GM12878 (cell line): ENCODE measurements at regions not wholly inside any gene's neighbourhood (a gene's known extent, or its start where the extent isn't known, plus 50 kb on each side); places are given as distances from the start of the nearest gene placed in this dataset.

ENCODE experiments used
- ATAC-seq: fragments of 200-7000 bp; cut with Tn5 transposase; 3 replicates; pipeline ENCODE4 v1.9.1; 2020; ENCODE audit warnings: mild to moderate bottlenecking, moderate library complexity
- BruUV-seq: library from RNA; stranded (reverse); fragments of 400-500 nt; replicated peaks from 2 replicates; lab custom pipeline; 2021; lab: Mats Ljungman, UMichigan
- CTCF ChIA-PET: fragments of 300-600 bp; sonication (Branson Sonifier 250); formaldehyde crosslinking; extraction: SDS; loops from one replicate; lab custom pipeline; 2021; ENCODE audit warnings: inconsistent platforms; lab: Yijun Ruan, JAX
- POLR2A ChIA-PET: fragments of 350-600 bp; formaldehyde crosslinking; extraction: SDS; loops from one replicate; lab custom pipeline; 2021; ENCODE audit warnings: inconsistent platforms; lab: Charles Lee
- RAD21 ChIA-PET: fragments of 300-600 bp; sonication (Branson Sonifier 250); formaldehyde crosslinking; loops from one replicate; lab custom pipeline; 2023; ENCODE audit warnings: antibody characterized with exemption; ENCODE audit not compliant: unreplicated experiment; lab: Charles Lee
- SMC1A ChIA-PET: fragments of 300-600 bp; sonication (Branson Sonifier 250); formaldehyde crosslinking; loops from one replicate; lab custom pipeline; 2023; ENCODE audit not compliant: unreplicated experiment, uncharacterized antibody; lab: Charles Lee
- DNase-seq: peaks from one replicate; pipeline ENCODE4 v3.0.0-alpha.2; 2011; ENCODE audit warnings: low read depth, low spot score
- FAIRE-seq: peaks from 3 replicates; lab custom pipeline; 2011; peaks lifted over from hg19 to GRCh38; lab: Jason Lieb, UNC
- H2AFZ ChIP-seq: 2 replicates; pipeline ENCODE4 v1.6.0; 2011; ENCODE audit warnings: low read depth, low read length, control low read depth; ENCODE audit not compliant: control insufficient read depth
- H3K27ac ChIP-seq: 2 replicates; pipeline ENCODE4 v1.5.1; 2011; ENCODE audit warnings: control low read depth; ENCODE audit not compliant: control insufficient read depth, insufficient read depth
- H3K27me3 ChIP-seq, 2 experiments: replicated peaks in 1 of 2; 2 replicates each; pipeline versions ENCODE4 v1.6.0 to v1.6.1; 2011; ENCODE audit warnings: low read length in 1 of 2; ENCODE audit not compliant: control insufficient read depth in 2 of 2, insufficient read depth in 2 of 2
- H3K36me3 ChIP-seq, 2 experiments: 2 replicates each; pipeline ENCODE4 v1.5.1; 2011; ENCODE audit warnings: low read length in 1 of 2; ENCODE audit not compliant: control insufficient read depth in 2 of 2, insufficient read depth in 2 of 2
- H3K4me1 ChIP-seq: 2 replicates; pipeline ENCODE4 v1.6.1; 2011; ENCODE audit warnings: mild to moderate bottlenecking, low read length, moderate library complexity, mixed read lengths; ENCODE audit not compliant: control insufficient read depth, insufficient read depth
- H3K4me2 ChIP-seq: 2 replicates; pipeline ENCODE4 v1.6.0; 2011; ENCODE audit warnings: control low read depth; ENCODE audit not compliant: control insufficient read depth, insufficient read depth
- H3K4me3 ChIP-seq: fragments of 200-600 bp; sonication (generic); 2 replicates; pipeline ENCODE4 v1.5.1; 2016
- H3K79me2 ChIP-seq: 2 replicates; pipeline ENCODE4 v1.6.0; 2011; ENCODE audit warnings: low read length; ENCODE audit not compliant: control insufficient read depth, insufficient read depth
- H3K9ac ChIP-seq: 2 replicates; pipeline ENCODE4 v1.8.0; 2011; ENCODE audit warnings: low read length, control low read depth, mixed read lengths; ENCODE audit not compliant: control insufficient read depth, insufficient read depth
- H3K9me3 ChIP-seq: replicated peaks from 3 replicates; pipeline ENCODE4 v1.5.1; 2011; ENCODE audit warnings: mild to moderate bottlenecking, low read length; ENCODE audit not compliant: control insufficient read depth, insufficient read depth
- H4K20me1 ChIP-seq: 2 replicates; pipeline ENCODE4 v1.6.0; 2011; ENCODE audit not compliant: control insufficient read depth, insufficient read depth
- EED ChIP-seq: sonication (generic); IDR thresholded peaks from 2 replicates; pipeline ENCODE4 v1.6.1; 2016; ENCODE audit warnings: antibody characterized with exemption, low read depth
- HCFC1 ChIP-seq: fragments of 150-350 bp; IDR thresholded peaks from 2 replicates; pipeline ENCODE4 v1.6.1; 2014; ENCODE audit warnings: low read length
- HDAC2 ChIP-seq: fragments of 200-600 bp; sonication (generic); IDR thresholded peaks from 2 replicates; pipeline ENCODE4 v1.6.1; 2017
- IRF4 ChIP-seq: IDR thresholded peaks from 2 replicates; pipeline ENCODE4 v1.6.1; 2011; ENCODE audit warnings: low read depth, low read length
- IRF5 ChIP-seq: fragments of 450-650 bp; IDR thresholded peaks from 2 replicates; pipeline ENCODE4 v1.6.1; 2017; ENCODE audit warnings: borderline replicate concordance
- JUND ChIP-seq: IDR thresholded peaks from 2 replicates; pipeline ENCODE4 v1.6.1; 2012; ENCODE audit warnings: low read depth, mild to moderate bottlenecking, low read length, improper control_type of control experiment, moderate library complexity
- KDM1A ChIP-seq: fragments of 200-600 bp; sonication (generic); IDR thresholded peaks from 2 replicates; pipeline ENCODE4 v1.6.1; 2016; ENCODE audit warnings: borderline replicate concordance
- NFYB ChIP-seq: IDR thresholded peaks from 2 replicates; pipeline ENCODE4 v1.6.1; 2011; ENCODE audit warnings: low read depth, mild to moderate bottlenecking, low read length, improper control_type of control experiment, moderate library complexity; ENCODE audit not compliant: insufficient read depth
- PAX8 ChIP-seq: fragments of 450-650 bp; IDR thresholded peaks from 2 replicates; pipeline ENCODE4 v1.6.1; 2017; ENCODE audit warnings: mild to moderate bottlenecking, moderate library complexity
- RB1 ChIP-seq: fragments of 450-650 bp; formaldehyde crosslinking; IDR thresholded peaks from 2 replicates; pipeline ENCODE4 v1.6.1; 2017; ENCODE audit warnings: mild to moderate bottlenecking, borderline replicate concordance
- SIN3A ChIP-seq: IDR thresholded peaks from 2 replicates; pipeline ENCODE4 v1.6.1; 2012; ENCODE audit warnings: low read depth, low read length, improper control_type of control experiment
- TCF7 ChIP-seq: IDR thresholded peaks from 2 replicates; pipeline ENCODE4 v1.6.1; 2014; ENCODE audit warnings: antibody characterized with exemption, borderline replicate concordance
- WRNIP1 ChIP-seq: IDR thresholded peaks from 2 replicates; pipeline ENCODE4 v1.6.1; 2011; ENCODE audit warnings: low read depth, low read length, improper control_type of control experiment, borderline replicate concordance
- ZNF217 ChIP-seq: fragments of 450-650 bp; IDR thresholded peaks from 2 replicates; pipeline ENCODE4 v1.6.1; 2017; ENCODE audit warnings: antibody characterized with exemption, mild to moderate bottlenecking
- ZZZ3 ChIP-seq: IDR thresholded peaks from 2 replicates; pipeline ENCODE4 v1.6.1; 2011; ENCODE audit warnings: low read depth; ENCODE audit not compliant: control insufficient read depth, insufficient read length
- WGBS: methylation state at CpG from one replicate; pipeline ENCODE4 v1.1.6; 2016; ENCODE audit warnings: low lambda C conversion rate; ENCODE audit not compliant: insufficient replicate concordance, insufficient coverage; ENCODE audit errors: missing lambda C conversion rate; 5-methylcytosine and 5-hydroxymethylcytosine counted together
- in situ Hi-C: fragments of 300-500 bp; cut with MboI; formaldehyde crosslinking; loops from 9 replicates; pipeline ENCODE4 v1.14.3; 2018; ENCODE audit warnings: mixed read lengths
- intact Hi-C: fragments of 100-400 bp; cut with micrococcal nuclease; formaldehyde crosslinking; loops from one replicate; pipeline ENCODE4 v1.14.2; 2022; ENCODE audit not compliant: unreplicated experiment

- Histone ChIP-seq H3K36me3 (no peaks in the 10 kb centered on the region), H3K9ac (no peak overlapping the region), H3K27ac (no peak overlapping the region), H3K27me3 (no peaks in the 10 kb centered on the region; a peak in 1 of 4 replicates), H2AFZ (no peak overlapping the region), H3K79me2 (no peaks in the 10 kb centered on the region), H4K20me1 (no peaks in the 10 kb centered on the region), H3K4me1 (no peaks in the 10 kb centered on the region), H3K4me3 (no peak overlapping the region), H3K9me3 (no peaks in the 10 kb centered on the region), H3K4me2 (no peak overlapping the region)
- TF ChIP-seq IRF4 (no peak), HCFC1 (no peak), KDM1A (no peak), IRF5 (no peak), HDAC2 (no peak), WRNIP1 (no peak), PAX8 (no peak), ZZZ3 (no peak), ZNF217 (no peak), NFYB (no peak), TCF7 (no peak), RB1 (no peak), EED (no peak), SIN3A (no peak), JUND (no peak)
- DNase-seq (no peak), ATAC-seq (no peak), FAIRE-seq (no peak)
- ChIA-PET POLR2A (no interaction called here), SMC1A (interaction anchor here (8.9 kb wide), 1 partner anchor 214 kb away, joined by 143 read pairs; no protein-coding TSS in a partner anchor), RAD21 (interaction anchor here (7.2 kb wide), 1 partner anchor 221 kb away, joined by 74 read pairs; no protein-coding TSS in a partner anchor), CTCF (interaction anchor here (1.0 to 15.3 kb wide), 2 partner anchors 133 to 217 kb away, joined by 3 to 523 read pairs; no protein-coding TSS in a partner anchor)
- in situ Hi-C loops: no loop called here
- 18% methylated on average over 1 of the region's 1 CpG for WGBS
- BruUV-seq: no TSS peak
- intact Hi-C loops: no loop called here
Measured at GRCh38 chr5:148953711-148954110, 109.2 kb downstream of the SH3TC2 start.
